OCI-LY1 (cell line): ENCODE measurements at regions not wholly inside any gene's neighbourhood (a gene's known extent, or its start where the extent isn't known, plus 50 kb on each side); places are given as distances from the start of the nearest gene placed in this dataset.

Experiments used
- EZH2 ChIP-seq: fragments of 200-600 bp; sonication (generic), shearing (Covaris generic); IDR thresholded peaks from 2 replicates; pipeline ENCODE4 v1.8.0; 2017; ENCODE audit warnings: borderline replicate concordance, mixed run types, mild to moderate bottlenecking, antibody characterized with exemption, low read length, moderate library complexity, mixed read lengths
- TF ChIP-seq, protein P1 (sequence below): fragments of 200-600 bp; sonication (generic), shearing (Covaris generic); IDR thresholded peaks from 2 replicates; pipeline ENCODE4 v1.5.1; 2017; ENCODE audit warnings: mild to moderate bottlenecking, antibody characterized with exemption, low read length, moderate library complexity, mixed read lengths

DNA sequence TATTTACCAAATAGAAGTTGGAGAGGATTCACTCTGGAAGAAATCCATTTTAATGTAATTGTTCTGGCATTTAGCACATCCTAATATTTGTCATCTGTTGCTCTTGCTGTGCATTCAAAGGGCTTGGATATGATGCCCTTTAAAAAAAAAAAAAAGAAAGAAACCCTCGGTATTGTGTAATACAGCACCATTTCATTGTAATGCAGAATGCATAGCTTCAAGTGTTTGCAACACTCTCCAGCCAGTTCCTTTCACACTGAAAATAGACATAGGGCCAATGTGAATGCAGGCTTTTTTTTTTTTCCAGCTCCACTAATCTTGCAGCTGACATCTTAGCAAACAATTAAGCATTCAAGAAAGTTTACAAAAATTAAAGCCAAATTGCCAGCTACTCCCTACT lies 197.4 kb upstream of the POU3F2 start:
- TF ChIP-seq, protein P1, sequence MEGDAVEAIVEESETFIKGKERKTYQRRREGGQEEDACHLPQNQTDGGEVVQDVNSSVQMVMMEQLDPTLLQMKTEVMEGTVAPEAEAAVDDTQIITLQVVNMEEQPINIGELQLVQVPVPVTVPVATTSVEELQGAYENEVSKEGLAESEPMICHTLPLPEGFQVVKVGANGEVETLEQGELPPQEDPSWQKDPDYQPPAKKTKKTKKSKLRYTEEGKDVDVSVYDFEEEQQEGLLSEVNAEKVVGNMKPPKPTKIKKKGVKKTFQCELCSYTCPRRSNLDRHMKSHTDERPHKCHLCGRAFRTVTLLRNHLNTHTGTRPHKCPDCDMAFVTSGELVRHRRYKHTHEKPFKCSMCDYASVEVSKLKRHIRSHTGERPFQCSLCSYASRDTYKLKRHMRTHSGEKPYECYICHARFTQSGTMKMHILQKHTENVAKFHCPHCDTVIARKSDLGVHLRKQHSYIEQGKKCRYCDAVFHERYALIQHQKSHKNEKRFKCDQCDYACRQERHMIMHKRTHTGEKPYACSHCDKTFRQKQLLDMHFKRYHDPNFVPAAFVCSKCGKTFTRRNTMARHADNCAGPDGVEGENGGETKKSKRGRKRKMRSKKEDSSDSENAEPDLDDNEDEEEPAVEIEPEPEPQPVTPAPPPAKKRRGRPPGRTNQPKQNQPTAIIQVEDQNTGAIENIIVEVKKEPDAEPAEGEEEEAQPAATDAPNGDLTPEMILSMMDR, result no peak
- no peak for TF ChIP-seq EZH2
